ENCODE measurements at regions not wholly inside any gene's neighbourhood (a gene's known extent, or its start where the extent isn't known, plus 50 kb on each side); places are given as distances from the start of the nearest gene placed in this dataset.

DNA sequence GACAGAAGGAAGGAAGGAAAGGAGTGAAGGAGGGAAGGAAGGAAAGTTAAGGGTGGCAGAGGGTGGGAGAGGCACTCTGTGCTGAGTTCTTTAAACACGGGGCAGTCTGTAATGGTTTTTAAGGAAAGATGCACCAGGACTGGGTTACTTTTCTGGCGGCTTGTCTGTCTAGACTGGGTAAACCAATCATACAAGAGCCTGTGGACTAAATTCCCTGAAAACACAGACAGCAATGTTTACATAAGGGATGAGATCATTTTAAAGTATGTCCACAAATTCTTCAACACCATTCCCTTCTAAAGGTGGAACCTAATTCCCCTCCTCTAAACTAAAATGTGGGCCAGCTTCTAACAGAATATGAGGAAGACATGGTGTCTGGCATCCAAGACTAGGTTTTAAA lies 235.5 kb upstream of the IGF1R start:
- no peak overlapping the region for H3K9ac ChIP-seq (ENCODE audit: low read length)
- no peaks in the 10 kb centered on the region for H3K9me3 ChIP-seq (ENCODE audit: insufficient read depth, low read length)
- H3K27ac ChIP-seq (ENCODE audit: low read depth, low read length), result no peak overlapping the region
- no peaks in the 10 kb centered on the region for H3K36me3 ChIP-seq (ENCODE audit: low read length)
- no peak overlapping the region for H2AFZ ChIP-seq (ENCODE audit: low read depth, low read length, severe bottlenecking)
- no peaks in the 10 kb centered on the region for H4K20me1 ChIP-seq (ENCODE audit: low read depth, low read length)
- H3K4me3 ChIP-seq (ENCODE audit: insufficient read depth, low read length, poor library complexity, severe bottlenecking), result no peak overlapping the region
- no peak for TF ChIP-seq EZH2phosphoT487 (conservative IDR thresholded peaks at IDR 0.05; ENCODE audit: low read length)
- TF ChIP-seq, protein P1, sequence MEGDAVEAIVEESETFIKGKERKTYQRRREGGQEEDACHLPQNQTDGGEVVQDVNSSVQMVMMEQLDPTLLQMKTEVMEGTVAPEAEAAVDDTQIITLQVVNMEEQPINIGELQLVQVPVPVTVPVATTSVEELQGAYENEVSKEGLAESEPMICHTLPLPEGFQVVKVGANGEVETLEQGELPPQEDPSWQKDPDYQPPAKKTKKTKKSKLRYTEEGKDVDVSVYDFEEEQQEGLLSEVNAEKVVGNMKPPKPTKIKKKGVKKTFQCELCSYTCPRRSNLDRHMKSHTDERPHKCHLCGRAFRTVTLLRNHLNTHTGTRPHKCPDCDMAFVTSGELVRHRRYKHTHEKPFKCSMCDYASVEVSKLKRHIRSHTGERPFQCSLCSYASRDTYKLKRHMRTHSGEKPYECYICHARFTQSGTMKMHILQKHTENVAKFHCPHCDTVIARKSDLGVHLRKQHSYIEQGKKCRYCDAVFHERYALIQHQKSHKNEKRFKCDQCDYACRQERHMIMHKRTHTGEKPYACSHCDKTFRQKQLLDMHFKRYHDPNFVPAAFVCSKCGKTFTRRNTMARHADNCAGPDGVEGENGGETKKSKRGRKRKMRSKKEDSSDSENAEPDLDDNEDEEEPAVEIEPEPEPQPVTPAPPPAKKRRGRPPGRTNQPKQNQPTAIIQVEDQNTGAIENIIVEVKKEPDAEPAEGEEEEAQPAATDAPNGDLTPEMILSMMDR (IDR thresholded peaks at IDR 0.05; ENCODE audit: insufficient read depth, low read length, poor library complexity, severe bottlenecking), result no peak
- H3K9me2 ChIP-seq (replicated peaks; ENCODE audit: insufficient read depth, low read length), result no peaks in the 10 kb centered on the region
- no peaks in the 10 kb centered on the region for H3F3A ChIP-seq (ENCODE audit: insufficient read depth)
- H3K79me2 ChIP-seq (ENCODE audit: insufficient read depth, low read length), result no peaks in the 10 kb centered on the region
- no peaks in the 10 kb centered on the region for H3K27me3 ChIP-seq (ENCODE audit: low read length)
- H3K4me2 ChIP-seq (ENCODE audit: low read depth, low read length, poor library complexity, severe bottlenecking), result no peak overlapping the region

GRCh38 chr15:98413933-98414546 lies 234.3 kb upstream of the IGF1R start:
- Histone ChIP-seq H3K9me3 (ENCODE audit: insufficient read depth, low read length) (no peaks in the 10 kb centered on the region), H2AFZ (ENCODE audit: low read depth, low read length, severe bottlenecking) (no peak overlapping the region), H3K4me2 (ENCODE audit: low read depth, low read length, poor library complexity, severe bottlenecking) (no peak overlapping the region), H3K36me3 (ENCODE audit: low read length) (no peaks in the 10 kb centered on the region), H3K79me2 (ENCODE audit: insufficient read depth, low read length) (no peaks in the 10 kb centered on the region), H3K9ac (ENCODE audit: low read length) (no peak overlapping the region), H3K27me3 (ENCODE audit: low read length) (no peaks in the 10 kb centered on the region), H3K9me2 (replicated peaks; ENCODE audit: insufficient read depth, low read length) (no peaks in the 10 kb centered on the region), H3F3A (ENCODE audit: insufficient read depth) (no peaks in the 10 kb centered on the region), H3K27ac (ENCODE audit: low read depth, low read length) (no peak overlapping the region), H4K20me1 (ENCODE audit: low read depth, low read length) (no peaks in the 10 kb centered on the region), H3K4me3 (ENCODE audit: insufficient read depth, low read length, poor library complexity, severe bottlenecking) (no peak overlapping the region)
- no peak for TF ChIP-seq EZH2phosphoT487 (conservative IDR thresholded peaks at IDR 0.05; ENCODE audit: low read length)
- TF ChIP-seq, protein P1 (IDR thresholded peaks at IDR 0.05; ENCODE audit: insufficient read depth, low read length, poor library complexity, severe bottlenecking), result no peak

GRCh38 chr15:98416222-98416855 lies 232.0 kb upstream of the IGF1R start:
- no peaks in the 10 kb centered on the region for H3K27me3 ChIP-seq (ENCODE audit: low read length)
- TF ChIP-seq, protein P1 (IDR thresholded peaks at IDR 0.05; ENCODE audit: insufficient read depth, low read length, poor library complexity, severe bottlenecking), result no peak
- TF ChIP-seq EZH2phosphoT487 (conservative IDR thresholded peaks at IDR 0.05; ENCODE audit: low read length), result no peak

More at GRCh38 chr15:98416222-98416855, 232.0 kb upstream of the IGF1R start:
- no peaks in the 10 kb centered on the region for H3K36me3 ChIP-seq (ENCODE audit: low read length)
- H3K4me2 ChIP-seq (ENCODE audit: low read depth, low read length, poor library complexity, severe bottlenecking), result no peak overlapping the region
- no peak overlapping the region for H3K4me3 ChIP-seq (ENCODE audit: insufficient read depth, low read length, poor library complexity, severe bottlenecking)
- H3K9me2 ChIP-seq (replicated peaks; ENCODE audit: insufficient read depth, low read length), result no peaks in the 10 kb centered on the region
- H3F3A ChIP-seq (ENCODE audit: insufficient read depth), result no peaks in the 10 kb centered on the region
- H3K79me2 ChIP-seq (ENCODE audit: insufficient read depth, low read length), result no peaks in the 10 kb centered on the region
- no peak overlapping the region for H3K9ac ChIP-seq (ENCODE audit: low read length)
- no peak overlapping the region for H3K27ac ChIP-seq (ENCODE audit: low read depth, low read length)
- no peaks in the 10 kb centered on the region for H3K9me3 ChIP-seq (ENCODE audit: insufficient read depth, low read length)
- H4K20me1 ChIP-seq (ENCODE audit: low read depth, low read length), result no peaks in the 10 kb centered on the region
- H2AFZ ChIP-seq (ENCODE audit: low read depth, low read length, severe bottlenecking), result no peak overlapping the region
